DMS79 (cell line): ENCODE measurements at regions not wholly inside any gene's neighbourhood (a gene's known extent, or its start where the extent isn't known, plus 50 kb on each side); places are given as distances from the start of the nearest gene placed in this dataset.
"Not testable (repeated sequence)": the region's sequence is repeated elsewhere in the genome, so short reads cannot be mapped to it uniquely, and the experiment has no call there.

Source experiments
- DNase-seq: peaks from one replicate; lab custom pipeline; 2025; lab: John Stamatoyannopoulos, UW

- DNase-seq, result not testable (repeated sequence)
Measured at GRCh38 chrX:3919668-3920423, 206.4 kb upstream of the PRKX start.

- DNase-seq, result not testable (repeated sequence)
Measured at GRCh38 chrX:3914813-3915212, 201.4 kb upstream of the PRKX start.

GRCh38 chrX:3914059-3914458, 200.6 kb upstream of the PRKX start:
- DNase-seq, result not testable (repeated sequence)

GRCh38 chrX:3911012-3911411, 197.6 kb upstream of the PRKX start:
- not testable (repeated sequence) for DNase-seq

GRCh38 chrX:3910611-3911010, 197.2 kb upstream of the PRKX start:
- DNase-seq, result not testable (repeated sequence)

- not testable (repeated sequence) for DNase-seq
Measured at GRCh38 chrX:3905522-3906258, 192.2 kb upstream of the PRKX start.

GRCh38 chrX:3902222-3902621, 188.8 kb upstream of the PRKX start:
- DNase-seq, result not testable (repeated sequence)

GRCh38 chrX:3896755-3897154, 183.3 kb upstream of the PRKX start:
- DNase-seq, result not testable (repeated sequence)

- DNase-seq, result not testable (repeated sequence)
Measured at GRCh38 chrX:3882553-3882920, 169.1 kb upstream of the PRKX start.

GRCh38 chrX:3881898-3882552, 168.6 kb upstream of the PRKX start:
- DNase-seq, result not testable (repeated sequence)

GRCh38 chrX:3881255-3881895, 167.9 kb upstream of the PRKX start:
- not testable (repeated sequence) for DNase-seq

GRCh38 chrX:3876393-3876792, 162.9 kb upstream of the PRKX start:
- not testable (repeated sequence) for DNase-seq

- not testable (repeated sequence) for DNase-seq
Measured at GRCh38 chrX:3875638-3876037, 162.2 kb upstream of the PRKX start.

- not testable (repeated sequence) for DNase-seq
Measured at GRCh38 chrX:3872226-3872879, 158.9 kb upstream of the PRKX start.

- DNase-seq, result not testable (repeated sequence)
Measured at GRCh38 chrX:3867067-3867831, 153.8 kb upstream of the PRKX start.

- DNase-seq, result not testable (repeated sequence)
Measured at GRCh38 chrX:3858332-3858731, 144.9 kb upstream of the PRKX start.

- not testable (repeated sequence) for DNase-seq
Measured at GRCh38 chrX:3843522-3844145, 130.2 kb upstream of the PRKX start.

- DNase-seq, result not testable (repeated sequence)
Measured at GRCh38 chrX:3842822-3843521, 129.5 kb upstream of the PRKX start.

GRCh38 chrX:3838754-3839153, 125.3 kb upstream of the PRKX start:
- DNase-seq, result not testable (repeated sequence)
